Stimulated activated CD8-positive, alpha-beta memory T cell treated with anti-CD3 and anti-CD28 coated beads, Interleukin-2, amount 100 ng/mL, for 48 hours (primary cell): ENCODE measurements at regions not wholly inside any gene's neighbourhood (a gene's known extent, or its start where the extent isn't known, plus 50 kb on each side); places are given as distances from the start of the nearest gene placed in this dataset.
"Not testable (repeated sequence)": the region's sequence is repeated elsewhere in the genome, so short reads cannot be mapped to it uniquely, and the experiment has no call there.

ENCODE experiments used
- DNase-seq, 2 donors: peaks; one replicate each; pipeline ENCODE4 v3.0.0-alpha.2; 2020; ENCODE audit warnings: low read depth in 2 of 2

DNA sequence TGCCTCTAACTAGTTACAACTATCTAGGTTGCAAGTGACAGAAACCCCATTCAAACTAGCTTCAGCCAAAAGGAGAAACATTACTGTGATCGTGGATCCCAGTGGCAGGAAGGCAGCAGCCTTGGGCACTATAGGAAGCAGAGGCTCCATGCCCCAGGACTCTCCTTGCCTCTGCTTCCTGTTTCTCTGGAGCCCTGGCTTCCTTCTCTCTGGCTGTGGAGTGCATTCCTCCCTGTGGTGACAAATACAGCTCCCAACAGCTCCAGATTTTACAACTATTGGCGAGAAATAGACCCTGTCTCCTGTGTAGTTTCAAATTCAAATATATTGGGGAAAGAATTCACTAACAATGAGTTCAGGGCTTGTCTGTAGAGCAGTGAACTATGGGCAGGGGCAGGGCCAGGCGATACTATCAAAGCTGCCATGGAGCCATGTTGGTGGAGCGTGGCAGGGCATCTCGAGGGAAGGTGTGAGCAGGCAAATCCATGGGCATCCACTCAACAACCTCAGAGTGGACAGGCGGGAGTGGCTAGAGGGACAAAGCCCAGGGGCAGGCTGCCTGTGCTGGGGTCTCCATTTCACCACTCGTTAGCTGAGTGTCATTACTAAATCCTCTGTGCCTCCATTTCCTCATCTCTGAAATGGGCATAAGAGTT, 189.5 kb downstream of the ERCC6L2 start:
- no peak for DNase-seq

DNA sequence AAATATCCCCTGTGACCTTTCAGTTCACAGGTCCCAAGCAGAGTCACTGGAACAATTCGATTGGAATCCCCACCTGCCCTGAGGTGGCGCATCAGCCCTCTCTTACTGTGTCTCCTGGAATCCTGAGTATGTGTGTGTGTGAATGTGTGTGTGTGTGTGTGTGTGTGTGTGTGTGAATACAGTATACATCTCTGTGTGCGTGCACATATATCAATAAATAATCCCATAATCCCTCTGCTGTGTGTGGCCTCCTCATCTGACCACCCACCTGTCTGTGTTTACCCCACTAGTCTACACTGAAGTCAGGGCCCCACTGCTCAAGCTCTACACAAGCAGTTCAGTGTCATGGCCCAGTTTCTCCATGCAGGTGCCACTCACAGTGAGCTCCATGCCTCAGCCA, 187.4 kb downstream of the ERCC6L2 start:
- DNase-seq, result no peak

DNA sequence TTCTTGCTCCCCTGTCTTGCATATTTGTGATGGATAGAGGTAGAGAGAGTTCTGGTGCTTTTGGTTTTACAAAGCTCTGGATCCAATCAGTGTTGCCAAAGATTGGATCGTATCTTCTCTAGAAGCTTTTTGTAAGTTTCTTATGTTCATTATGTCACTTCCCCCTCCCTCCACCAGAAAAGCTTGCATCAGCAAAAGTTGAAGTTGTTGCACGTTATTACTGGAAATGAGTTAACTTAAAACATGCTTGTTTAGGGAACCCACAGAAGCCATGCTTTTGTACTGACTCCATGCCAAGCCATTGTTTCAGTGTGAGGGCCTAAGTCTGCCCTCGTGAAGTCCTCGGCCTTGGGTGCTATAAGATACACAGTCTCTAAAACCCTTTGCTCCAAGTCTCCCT, 186.5 kb downstream of the ERCC6L2 start:
- DNase-seq, result no peak

DNA sequence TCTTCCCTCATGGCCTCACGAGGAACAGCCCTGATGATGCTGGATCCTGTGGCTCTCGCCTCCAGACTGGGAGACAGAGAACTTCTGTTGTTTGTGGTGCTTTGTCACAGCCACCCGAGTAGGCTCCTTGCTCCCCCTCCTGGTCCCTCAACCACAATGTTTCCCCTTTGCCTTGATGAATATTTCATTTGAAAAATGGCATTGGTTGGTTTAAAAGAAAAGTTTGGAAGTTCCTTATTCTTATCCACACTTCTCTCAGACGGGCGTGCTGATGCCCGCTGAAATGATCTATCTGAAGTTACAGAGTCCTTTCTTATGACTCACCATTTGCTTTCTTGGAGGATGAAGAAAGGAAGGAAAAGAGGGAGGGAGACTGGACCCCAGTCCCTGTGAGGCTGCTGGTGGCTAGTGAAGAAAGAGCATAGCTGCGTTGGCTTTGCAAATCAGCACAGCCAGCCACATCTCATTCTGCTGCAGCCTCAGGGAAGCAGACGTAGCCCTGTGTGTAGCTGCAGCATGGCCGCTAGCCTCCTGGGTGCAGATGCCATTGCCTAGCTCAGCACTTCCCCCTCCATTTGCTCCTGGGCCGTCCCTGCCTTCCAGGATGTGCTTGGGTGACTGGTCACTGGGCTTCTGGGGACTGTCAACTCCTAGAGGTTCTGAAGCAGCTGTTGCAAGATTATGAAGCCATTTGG, 185.9 kb downstream of the ERCC6L2 start:
- no peak for DNase-seq

DNA sequence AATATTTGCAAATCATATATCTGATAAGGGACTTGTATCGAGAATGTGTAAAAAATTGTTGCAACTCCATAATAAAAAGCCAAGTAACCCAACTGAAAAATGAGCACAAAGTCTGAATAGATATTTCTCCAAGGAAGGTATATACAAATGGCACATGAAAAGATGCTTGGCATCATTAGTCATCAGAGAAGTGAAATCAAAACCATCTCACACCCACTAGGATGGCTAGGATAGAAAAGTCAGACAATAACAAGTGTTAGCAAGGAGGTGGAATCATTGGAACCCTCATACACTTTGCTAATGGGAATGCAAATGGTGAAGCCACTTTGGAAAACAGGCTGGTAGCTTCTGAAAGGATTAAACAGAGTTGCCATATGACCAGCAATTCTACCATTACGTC, 182.7 kb downstream of the ERCC6L2 start:
- DNase-seq, result no peak

DNA sequence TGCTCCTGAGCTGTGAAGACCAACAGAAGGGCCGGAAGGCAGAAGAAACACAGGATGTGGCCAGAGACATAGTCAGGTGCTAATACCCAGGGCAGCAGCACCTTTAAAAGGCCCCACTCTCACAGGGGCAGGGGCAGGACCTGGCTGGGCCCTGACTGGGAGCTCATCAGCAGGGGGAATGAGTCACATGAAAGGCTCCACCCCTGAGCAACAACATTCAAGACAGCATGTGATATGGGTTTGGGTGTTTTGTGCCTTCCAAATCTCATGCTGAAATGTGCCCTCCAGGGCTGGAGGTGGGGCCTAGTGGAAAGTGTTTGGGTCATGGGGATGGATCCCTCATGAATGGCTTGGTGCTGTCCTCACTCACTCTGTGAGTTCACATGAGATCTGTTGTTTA, 181.7 kb downstream of the ERCC6L2 start:
- DNase-seq, result no peak

DNA sequence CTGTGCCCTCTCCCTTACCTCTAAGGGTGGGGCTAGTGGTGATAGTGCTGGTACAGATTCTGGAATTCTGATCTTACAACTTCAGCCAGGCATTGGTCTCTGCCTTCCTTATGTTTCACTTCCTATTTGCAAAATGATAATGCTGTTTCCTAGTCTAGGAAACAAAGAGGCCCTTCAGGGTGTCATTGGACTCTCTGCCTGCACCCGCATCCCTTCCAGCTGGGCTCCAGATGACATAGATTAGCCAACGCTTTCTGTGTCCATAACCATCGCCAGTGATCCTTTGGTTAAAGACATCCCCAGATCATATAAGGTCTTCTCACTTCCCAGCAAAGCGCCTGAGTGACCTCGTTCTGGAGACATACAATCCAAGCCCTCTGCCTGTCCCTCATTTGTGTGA, 180.7 kb downstream of the ERCC6L2 start:
- DNase-seq, result no peak

DNA sequence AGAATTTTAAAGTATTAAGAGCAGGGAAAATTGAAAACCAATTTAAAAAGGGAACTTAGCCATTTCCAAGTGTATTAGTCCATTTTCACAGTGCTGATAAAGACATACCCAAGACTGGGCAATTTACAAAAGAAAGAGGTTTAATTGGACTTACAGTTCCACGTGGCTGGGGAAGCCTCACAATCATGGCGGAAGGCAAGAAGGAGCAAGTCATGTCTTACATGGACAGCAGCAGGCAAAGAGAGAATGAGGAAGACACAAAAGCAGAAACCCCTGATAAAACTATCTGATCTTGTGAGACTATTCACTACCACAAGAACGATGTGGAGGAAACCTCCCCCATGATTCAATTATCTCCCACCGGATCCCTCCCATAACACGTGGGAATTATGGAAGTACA, 178.8 kb downstream of the ERCC6L2 start:
- DNase-seq, result not testable (repeated sequence)

DNA sequence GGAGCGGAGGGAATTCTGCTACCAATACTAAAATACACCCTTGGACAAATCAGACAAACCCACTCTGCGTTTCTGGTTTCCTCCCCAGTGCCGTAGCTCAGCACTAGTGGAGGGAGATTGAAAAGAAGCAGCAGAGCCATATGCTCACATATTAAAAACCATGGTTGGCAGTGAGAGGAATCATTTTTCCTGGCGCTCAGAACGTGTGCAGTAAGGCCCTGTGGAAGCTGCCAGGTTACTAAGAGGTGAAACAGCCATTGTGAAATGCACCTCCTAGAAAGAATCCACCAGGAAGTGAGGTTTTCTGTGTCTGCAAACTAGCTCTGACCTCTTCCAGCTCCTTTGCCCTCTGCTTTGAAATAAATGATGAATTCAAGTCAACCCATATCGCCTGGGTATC, 177.2 kb downstream of the ERCC6L2 start:
- no peak for DNase-seq

DNA sequence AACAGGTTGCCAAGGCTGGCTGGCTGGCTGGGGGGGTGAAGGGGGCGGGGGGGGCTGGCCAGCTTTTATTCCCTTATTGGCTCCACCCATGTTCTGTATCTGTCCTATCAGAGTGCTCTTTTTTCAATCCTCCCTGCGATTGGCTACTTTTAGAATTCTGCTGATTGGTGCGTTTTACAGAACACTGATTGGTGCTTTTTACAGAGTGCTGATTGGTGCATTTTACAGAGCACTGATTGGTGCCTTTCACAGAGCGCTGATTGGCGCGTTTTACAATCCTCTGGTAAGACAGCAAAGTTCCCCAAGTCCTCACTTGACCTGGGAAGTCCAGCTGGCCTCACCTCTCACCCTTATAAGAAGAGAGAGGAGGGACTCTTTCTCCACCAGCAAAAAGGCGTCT, 175.9 kb downstream of the ERCC6L2 start:
- DNase-seq, result no peak

DNA sequence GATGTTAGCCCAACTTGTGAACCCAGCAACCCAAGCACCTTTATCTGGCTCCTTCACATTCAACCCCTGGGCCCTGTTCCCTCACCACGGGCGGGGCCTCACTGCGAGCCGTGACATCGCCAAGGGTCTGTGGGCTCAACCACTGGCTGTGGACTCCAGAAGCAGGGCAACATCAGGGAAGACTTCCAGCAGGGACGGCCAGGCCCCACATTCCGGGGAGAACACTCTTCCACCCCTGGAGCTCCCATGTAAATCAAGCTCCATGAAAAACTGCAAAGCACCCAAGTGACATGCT, 175.3 kb downstream of the ERCC6L2 start:
- DNase-seq, result no peak

DNA sequence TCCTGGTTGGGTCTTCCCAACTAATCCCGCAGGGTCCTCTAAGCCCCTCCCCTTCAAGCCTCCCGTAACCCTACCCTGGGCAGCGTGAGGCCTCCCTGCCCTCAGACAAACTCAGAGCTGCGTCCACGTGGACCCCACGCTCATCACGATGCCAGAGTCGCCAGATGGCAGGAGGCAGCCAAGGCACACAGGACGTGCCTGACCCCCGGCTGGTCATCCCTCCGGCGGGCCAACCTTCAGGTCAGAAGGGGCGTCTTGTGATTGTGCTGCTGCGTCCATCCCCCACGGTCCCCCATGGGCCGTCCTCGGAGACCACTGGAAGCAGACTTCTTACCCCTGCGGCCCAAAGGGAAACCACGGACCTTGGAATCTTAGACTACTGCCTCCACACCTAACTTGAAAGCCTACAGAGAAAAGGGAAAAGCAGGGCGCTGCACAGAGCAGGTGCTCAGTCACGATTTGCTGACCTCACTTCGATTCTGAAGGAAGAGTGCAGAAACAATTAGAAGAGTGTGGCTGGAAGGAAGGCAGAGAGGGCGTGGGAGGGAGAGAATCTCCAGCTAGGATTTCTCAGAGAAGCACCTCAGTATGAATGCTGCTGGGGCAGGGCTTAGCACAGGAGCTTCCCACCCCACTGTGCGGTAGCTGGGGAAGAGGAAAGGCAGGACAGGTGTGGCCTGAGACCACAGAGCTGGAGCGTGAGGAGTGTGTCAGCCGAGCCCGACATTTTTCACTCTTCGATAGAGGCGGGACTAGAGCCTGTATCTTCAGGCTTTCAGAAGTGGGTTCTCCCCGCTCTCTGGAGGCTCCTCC, 174.8 kb downstream of the ERCC6L2 start:
- DNase-seq, result no peak

DNA sequence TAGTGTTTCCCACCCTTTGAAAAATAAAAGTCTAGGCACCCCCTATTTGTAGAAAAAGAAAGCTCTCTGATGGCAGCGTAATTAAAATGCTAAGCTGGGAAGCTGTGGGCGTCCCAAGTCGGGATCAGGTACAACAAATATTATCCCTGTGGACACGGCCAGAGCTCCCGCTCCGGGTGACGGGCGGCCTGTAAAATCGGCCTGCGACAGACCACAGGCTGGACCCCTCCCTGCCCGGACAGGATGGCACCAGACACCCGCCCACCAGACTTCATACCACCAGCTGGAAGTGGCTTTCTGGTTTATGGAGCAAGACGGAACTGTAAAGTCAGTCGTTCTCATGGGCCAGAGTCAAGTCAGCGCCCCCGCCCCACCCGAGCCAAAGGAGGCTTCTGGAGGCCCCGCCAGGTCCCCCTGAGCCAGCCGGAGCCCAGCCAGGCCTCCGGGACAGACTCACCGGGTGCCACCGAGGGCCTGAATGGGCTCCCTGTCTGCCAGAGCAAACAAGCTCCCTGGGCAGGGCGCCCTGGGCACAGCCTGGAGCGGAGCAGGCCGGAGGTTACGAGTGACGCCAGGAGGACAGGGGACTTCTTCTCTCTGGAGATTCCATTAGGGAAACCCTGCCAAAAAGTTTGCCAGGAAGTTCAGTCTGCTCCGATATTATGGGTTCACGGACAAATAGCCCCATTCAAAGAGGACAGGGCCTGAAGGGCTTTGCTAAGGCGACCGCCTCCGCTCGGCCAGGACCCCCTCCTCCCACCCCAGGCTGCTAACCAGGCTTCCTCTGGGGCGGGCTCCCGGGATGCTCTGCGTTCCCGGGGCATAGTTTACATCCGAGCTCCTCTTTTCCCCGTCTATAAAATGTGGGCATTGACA, 173.7 kb downstream of the ERCC6L2 start:
- DNase-seq, result no peak

DNA sequence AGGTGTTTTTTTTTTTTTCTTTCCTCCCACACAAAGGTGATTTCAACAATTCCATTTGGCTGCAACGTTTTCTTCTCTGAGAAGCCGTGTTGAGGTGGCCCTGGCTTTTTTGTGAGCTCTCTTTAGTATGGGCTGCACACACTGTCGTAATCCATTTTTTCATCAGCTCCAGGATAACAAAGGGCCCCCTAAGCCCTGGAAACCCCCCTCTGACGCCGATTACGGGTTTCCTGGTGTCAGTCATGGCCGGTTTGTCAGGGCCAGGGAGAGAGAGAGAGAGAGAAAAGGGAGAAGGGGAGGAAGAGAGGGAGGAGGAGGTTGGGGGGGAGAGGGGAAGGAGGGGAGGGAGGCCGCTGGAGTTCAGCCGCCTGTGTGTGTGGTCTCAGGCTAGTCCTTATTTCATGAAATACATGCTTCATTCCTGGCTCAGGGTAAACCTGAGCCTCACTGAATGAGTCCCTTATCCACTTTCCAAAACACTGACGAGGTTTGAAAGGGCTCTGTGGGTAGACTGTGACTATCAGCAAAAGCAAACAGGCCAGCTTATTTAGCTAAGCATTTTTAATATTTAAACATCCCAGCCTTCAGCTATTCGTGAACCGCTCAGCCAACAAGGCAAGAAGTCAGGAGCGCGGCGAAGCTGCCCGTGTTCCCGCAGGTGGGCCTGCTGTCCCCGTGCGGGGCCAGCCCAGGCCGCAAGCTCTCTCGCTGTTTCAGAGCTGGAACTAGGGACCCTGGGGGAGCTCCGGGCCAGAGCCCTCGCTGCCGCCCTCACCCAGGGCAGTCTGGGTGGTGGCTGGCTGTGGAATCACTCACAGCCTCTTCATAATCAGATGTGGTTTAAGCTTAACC, 172.8 kb downstream of the ERCC6L2 start:
- DNase-seq, result no peak

DNA sequence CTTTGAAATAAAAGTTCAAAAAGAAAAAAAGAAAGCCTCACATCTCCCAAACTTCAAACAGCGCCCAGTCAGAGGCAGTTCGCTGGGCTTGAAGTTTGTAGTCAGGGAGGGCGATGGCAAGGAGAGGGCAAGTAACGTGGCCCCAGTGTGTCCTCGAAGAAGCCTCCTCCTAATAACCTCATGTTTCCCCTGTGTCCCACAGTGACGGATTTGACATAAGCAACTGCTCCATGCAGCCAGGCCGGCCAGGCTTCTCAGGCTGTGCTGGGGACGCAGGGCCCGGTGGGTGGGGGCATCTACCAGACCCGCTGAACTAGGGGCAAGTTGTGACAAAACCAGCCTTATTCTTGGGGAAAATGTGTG, 172.2 kb downstream of the ERCC6L2 start:
- DNase-seq, result no peak

DNA sequence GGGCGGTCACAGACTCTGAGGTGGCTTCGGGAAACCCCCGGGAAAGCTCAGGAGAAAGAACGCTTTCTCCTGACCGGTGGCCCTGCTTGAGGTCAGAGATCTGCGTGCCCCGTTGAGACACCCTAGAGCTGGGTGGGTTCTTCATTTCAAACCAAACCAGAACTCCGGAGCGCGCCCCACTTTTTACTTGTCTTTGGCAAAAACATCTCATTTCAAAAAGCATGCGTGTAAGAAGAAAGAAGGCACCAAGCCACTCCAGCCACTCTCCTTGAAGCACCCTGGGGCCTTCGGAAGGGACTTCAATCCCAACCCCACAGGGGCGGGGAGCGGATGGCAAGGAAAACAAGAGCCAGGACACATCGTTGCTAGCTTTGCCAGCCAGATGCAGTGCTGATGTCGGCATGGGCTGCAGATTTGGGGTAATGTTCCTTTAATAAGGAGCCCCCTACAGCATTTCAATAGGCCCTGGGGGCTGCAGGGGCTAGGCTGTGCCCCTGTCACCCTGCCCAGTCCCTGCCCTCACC, 171.7 kb downstream of the ERCC6L2 start:
- no peak for DNase-seq

DNA sequence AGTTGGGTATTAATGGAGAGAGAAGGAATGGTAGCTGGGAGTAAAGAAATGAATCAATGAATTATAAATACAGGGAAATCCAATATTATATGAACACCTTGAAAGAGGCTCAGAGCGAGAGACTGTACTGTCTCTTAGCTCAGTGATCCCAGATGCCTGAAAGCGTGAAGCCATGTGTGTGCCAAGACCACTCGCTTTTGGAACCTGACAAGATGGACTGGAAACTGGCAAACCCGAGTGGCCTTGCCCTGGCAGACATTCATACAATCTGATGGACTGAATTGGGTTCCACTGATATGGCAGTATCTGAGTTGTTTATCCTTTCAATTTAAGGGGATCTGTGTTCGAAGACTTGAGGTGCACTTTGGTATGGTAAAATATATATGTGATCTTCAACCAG, 170.3 kb downstream of the ERCC6L2 start:
- DNase-seq, result no peak

DNA sequence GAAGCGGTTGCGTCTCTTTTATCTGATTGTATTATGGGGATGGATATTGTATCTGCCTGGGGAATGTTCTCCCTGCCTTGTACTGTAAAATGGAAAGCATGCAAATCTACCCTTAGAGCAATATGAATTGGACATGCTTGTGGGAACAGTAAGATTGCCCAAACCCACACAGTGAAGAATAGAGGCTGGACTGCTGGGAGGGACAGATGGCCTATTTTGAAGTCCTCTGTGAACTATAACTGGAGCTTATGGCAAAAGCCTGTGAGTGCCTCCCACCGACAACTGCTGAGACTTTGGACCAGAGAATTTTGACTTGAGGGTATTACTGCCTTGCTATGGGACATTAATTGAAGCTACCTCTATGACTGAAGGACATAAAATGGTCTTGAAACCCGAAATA, 168.9 kb downstream of the ERCC6L2 start:
- DNase-seq, result no peak

DNA sequence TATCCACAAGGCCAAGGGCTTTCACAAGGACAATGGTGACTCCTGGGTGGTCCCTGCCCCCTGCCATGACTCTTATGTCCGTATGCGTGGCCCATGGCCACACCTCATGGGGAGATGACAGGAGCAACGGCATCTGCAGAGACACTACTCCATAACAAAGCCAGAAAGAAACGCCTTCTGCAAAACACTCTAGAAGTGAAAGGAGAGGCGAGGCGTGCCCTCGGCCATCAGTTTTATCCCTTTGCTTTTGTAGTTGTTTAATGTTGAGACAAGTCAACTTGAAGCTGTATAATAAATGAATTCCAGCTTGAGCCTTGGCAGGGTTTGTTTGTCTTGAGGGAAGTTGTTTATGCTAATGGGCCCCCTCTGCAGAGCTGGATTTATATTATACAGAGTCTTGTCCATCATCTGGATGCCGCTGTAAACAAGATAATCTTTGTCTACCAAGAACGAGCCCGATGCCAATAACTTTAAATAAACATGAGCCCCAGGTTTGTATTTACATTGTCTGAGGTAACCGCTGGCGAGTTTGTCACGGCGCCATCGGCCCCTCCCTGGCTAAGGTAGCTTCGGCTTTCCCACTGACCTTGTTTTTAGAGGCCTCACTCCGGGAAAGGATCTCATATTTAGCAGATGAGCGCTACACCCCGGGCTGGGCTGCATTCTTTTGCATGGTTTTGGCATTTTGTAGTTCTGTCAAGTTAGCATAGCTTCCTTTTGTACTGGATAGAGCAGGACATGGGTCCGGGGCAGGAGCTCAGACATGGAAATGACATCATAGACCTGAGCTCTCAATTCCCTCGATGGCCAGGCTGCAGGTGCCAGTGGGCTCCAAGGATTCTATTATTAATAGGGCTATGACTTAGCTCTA, 165.3 kb downstream of the ERCC6L2 start:
- no peak for DNase-seq

DNA sequence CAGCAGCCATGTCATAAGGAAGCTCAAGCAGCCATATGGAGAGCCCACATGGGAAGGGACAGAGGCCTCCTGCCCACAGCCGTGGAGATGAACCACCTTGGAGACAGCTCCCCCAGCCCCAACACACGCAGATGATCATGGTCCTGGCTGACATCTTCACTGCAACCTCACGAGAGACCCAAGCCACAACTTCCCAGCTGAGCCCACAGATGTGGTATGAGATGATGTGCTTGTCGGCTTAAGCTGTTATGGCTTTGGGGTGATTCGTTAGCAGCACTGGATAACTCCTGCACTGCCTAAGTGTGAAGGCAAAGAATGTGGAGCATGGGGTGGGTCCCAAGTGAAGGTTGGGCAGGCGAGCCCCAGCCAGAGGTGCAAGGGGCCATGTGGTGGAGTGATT, 163.4 kb downstream of the ERCC6L2 start:
- no peak for DNase-seq
